SW480 (cell line): ENCODE measurements at regions not wholly inside any gene's neighbourhood (a gene's known extent, or its start where the extent isn't known, plus 50 kb on each side); places are given as distances from the start of the nearest gene placed in this dataset.

Experiments used
- DNase-seq: peaks from one replicate; pipeline ENCODE4 v3.0.0-alpha.2; 2016; ENCODE audit warnings: low spot score

GRCh38 chr2:120828829-120829632, 93.4 kb downstream of the GLI2 start:
- DNase-seq: no peak

- no peak for DNase-seq
Measured at GRCh38 chr2:120829633-120830025, 94.0 kb downstream of the GLI2 start.

DNA sequence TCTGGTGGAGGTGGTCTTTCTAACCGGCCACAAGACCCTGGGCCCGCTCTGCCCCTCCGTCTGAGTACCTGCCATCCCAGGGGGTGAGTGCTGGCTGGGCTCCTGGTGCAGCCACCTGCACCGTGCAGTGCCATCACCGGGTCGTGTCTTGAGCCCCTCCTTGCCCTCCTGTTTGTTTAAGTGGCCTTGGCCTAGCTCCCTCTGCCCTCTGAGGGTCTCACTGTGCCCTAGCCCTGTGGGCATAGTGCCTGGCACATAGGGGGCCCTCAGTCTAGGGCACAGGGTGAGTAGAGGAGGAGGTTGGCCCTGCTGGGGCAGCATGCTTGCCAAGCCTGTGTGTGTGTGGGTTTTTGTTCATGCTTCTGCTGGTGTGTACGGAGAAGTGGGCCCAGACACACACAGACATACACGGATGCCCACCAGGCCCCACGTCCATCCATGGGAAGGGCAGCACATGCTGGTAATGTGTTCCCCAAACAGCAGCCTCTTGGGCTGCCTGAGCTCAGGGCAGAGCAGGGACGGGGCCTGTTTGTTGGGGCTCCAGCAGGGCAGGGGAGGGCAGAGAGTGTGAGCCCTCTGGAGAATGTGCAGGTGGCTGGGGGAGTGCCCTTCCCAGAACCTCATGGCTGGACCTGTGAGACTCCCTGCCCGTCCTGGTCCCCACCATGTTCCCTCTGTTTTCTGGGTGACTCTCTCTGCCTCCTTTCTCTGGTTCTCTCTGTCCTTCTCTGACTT, 94.6 kb downstream of the GLI2 start:
- no peak for DNase-seq

DNA sequence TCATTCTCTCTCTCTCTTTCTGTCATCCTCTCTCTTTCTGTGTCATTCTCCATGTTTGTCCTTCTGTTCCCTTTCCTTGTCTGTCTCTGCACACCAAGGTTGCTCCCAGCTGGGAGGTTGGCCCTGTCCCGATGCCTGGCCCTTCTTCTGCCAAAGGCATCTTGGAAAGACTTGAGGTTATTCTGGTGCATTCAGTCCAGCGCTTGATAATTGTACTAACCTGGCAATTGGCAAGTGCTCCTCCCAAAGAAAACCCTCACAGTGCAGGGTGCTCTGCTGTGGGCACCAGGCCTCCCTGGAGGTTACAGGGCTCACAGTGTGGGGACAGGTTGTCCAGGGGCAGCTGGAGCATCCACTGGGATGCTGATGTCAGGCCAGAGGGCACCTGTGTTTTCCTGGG, 95.4 kb downstream of the GLI2 start:
- DNase-seq: no peak

- DNase-seq: no peak
Measured at GRCh38 chr2:120831891-120832290, 96.2 kb downstream of the GLI2 start.

DNA sequence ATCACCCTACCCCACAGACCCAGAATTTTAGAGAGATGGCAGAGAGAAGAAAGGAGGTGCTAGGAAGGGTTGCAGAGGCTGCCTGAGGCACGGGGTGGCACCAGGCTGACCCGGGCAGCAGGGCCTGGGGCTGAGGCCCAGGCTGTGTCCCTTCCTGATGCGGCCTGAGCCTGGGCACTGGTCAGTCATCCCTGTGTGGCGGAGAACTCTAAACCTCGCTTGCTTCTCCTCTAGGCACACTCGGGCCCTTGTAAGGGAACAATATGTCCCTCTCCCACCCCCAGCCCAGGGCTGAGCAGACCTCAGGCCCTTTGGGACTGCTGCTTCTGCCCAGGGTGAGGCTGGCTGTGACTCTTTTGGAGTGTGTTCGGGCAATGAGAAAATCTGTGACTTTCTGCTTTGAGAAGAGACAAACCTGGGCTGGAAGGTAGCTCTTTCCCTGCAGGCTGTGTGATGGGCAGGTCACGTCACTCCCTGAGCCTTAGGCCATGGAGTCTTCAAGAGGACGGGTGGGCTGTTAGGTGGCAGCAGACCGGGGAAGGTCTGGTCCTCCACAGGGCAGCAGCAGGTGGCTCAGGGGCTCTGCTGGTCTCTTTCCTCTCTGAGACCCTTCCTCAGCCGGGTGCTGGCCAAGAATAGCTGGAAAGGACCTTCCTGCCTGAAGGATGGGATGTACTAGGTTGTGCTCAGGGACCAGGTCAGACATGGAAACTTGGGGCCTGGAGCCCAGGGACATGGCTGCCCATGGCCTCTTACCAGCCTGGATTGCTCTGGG, 96.8 kb downstream of the GLI2 start:
- no peak for DNase-seq

DNA sequence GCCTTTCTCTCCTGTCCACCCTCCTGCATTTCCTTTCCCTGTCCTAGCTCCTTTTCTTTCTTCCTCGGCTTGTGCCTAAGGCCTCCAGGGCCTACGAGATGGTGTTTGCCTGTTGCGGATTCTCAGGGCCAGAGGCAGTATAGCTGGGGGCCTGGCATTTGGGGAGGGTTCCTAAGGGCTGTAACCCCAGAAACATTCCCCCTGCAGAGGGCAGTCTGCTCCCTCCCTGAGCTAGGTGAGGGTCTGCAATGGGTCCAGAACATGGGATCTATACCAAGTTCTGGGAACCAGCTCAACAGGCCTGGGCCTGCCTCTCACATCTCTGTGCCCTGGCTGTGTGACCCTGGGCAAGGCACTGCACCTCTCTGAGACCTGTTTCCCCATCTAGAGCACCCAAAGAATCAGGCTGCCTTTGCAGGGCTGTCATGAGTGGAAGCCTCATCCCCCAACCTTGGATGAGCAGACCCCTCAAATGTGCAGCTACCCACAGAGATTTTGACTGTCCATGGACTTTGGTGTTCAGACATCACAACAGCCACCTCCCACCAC, 97.5 kb downstream of the GLI2 start:
- DNase-seq: no peak

GRCh38 chr2:120834206-120834605, 98.5 kb downstream of the GLI2 start:
- no peak for DNase-seq

DNA sequence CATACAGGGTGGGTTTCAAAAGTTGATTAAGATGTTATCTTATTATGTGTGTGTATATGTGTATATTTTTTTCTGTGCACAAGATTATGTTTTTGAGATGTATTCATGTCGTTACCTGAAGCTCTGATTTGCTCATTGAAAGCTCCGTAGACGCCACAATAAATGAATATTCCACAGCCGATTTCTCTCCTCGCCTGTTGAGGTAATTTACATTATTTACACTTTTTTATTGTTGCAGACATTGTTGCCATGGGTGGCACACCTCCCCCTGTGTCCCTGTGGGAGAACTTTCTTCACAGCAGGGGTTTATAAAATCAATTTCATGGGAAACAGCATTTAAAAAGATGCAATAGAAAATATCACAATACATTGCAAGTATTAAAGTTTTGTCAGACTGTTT, 100.6 kb downstream of the GLI2 start:
- DNase-seq: no peak

- no peak for DNase-seq
Measured at GRCh38 chr2:120840795-120841487, 105.3 kb downstream of the GLI2 start.

- no peak for DNase-seq
Measured at GRCh38 chr2:120842456-120843439, 107.1 kb downstream of the GLI2 start.

- no peak for DNase-seq
Measured at GRCh38 chr2:120844070-120844738, 108.5 kb downstream of the GLI2 start.

GRCh38 chr2:120845277-120845676, 109.6 kb downstream of the GLI2 start:
- DNase-seq: no peak

GRCh38 chr2:120846406-120847095, 110.9 kb downstream of the GLI2 start:
- no peak for DNase-seq

GRCh38 chr2:120847700-120848321, 112.1 kb downstream of the GLI2 start:
- no peak for DNase-seq

DNA sequence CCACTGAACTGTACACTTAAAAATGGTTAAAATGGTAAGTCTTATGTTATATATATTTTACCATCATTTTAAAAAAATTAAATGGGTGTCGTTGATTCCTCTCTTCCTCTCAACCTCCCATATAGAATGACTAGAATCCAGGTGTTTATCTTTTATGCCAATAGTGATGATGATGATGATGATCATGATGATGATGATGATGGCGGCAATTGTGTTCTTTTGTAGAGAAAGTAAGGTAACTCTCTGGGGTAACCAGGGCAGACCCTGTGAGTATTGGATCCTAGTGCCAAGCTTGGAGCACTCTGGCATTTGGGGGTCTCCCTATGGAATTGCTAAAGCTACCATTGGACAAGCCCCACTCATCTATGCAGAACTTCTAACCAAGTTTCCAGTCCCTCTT, 113.6 kb downstream of the GLI2 start:
- DNase-seq: no peak

GRCh38 chr2:120850551-120850950, 114.9 kb downstream of the GLI2 start:
- DNase-seq: no peak

GRCh38 chr2:120851116-120851773, 115.6 kb downstream of the GLI2 start:
- DNase-seq: no peak
